GM12872 (cell line): ENCODE measurements at regions not wholly inside any gene's neighbourhood (a gene's known extent, or its start where the extent isn't known, plus 50 kb on each side); places are given as distances from the start of the nearest gene placed in this dataset.

Experiments
- TF ChIP-seq, protein P1 (sequence below): IDR thresholded peaks from 3 replicates; pipeline ENCODE4 v1.5.1; 2011; ENCODE audit warnings: low read depth, mild to moderate bottlenecking, low read length, moderate library complexity; ENCODE audit not compliant: insufficient read depth

DNA sequence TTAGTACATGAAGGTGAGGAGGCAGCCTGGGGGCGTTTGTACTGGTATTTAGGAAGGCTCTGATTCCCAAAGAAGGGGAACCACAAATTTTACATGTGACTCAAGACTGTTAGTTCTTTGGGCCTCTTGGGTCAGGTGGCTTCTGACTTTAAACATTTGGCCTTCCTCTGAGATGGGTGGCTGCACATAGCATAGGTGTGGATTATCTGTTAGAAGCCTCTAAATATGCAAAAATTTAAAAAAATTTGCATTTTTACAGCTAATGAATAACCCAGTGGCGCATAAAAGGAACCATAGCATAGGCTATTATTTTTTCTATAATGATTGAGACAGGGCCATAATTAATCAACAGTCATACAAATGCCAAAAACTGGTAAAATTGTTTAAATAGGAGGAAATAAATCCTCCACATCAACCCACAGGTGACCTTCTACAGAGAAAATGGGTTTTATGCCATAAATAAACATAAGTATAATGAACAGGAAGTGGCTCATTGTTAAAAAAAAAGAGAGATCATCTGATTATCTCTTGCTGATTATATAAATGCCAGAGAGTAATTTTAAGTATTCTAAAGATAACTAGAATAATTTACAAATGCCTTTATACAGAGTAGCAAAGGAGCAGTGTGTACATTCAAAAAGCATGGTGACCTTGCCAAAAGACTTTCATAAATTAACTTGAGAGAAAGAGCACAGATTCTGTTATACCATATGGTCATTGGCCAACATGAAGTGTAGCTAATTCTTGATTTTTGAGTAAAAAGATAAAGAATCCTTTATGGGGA lies 284.2 kb upstream of the ATP2B1 start:
- TF ChIP-seq, protein P1, sequence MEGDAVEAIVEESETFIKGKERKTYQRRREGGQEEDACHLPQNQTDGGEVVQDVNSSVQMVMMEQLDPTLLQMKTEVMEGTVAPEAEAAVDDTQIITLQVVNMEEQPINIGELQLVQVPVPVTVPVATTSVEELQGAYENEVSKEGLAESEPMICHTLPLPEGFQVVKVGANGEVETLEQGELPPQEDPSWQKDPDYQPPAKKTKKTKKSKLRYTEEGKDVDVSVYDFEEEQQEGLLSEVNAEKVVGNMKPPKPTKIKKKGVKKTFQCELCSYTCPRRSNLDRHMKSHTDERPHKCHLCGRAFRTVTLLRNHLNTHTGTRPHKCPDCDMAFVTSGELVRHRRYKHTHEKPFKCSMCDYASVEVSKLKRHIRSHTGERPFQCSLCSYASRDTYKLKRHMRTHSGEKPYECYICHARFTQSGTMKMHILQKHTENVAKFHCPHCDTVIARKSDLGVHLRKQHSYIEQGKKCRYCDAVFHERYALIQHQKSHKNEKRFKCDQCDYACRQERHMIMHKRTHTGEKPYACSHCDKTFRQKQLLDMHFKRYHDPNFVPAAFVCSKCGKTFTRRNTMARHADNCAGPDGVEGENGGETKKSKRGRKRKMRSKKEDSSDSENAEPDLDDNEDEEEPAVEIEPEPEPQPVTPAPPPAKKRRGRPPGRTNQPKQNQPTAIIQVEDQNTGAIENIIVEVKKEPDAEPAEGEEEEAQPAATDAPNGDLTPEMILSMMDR = no peak

DNA sequence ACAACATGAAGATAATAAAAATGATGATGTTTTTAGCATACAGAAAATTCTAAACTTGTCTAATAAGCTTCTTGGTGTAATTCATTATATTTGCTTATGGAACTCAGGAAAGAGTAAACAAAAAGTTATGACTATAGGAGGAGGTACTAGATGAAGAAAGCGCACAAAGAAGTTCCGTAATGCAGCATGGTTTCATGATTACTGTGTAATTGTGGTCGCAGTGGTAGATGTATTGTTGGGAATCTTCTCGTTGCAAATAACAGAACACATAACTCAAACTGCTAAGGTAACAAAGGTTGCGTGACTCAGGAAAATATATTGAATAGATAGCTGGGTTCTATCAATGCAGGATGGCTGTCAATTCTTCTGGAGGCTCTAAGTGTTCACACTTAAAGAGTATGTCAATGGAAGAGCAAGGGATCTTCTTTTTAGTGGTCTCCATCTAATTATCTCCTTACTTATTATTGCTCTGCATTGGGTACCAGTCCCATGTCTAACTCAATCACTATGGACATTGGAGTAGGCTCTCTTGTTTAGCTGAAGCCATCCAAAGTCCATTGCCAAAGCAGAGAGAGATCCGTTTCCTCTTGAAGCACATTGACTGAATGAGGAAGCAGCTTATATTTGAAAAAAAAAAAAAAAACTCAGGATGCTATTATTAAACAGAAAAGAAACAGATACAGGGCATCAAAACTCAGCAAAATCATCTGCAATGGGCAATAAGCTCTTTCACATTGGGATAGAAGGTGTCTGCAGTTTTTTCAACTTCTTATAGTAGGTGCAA lies 283.4 kb upstream of the ATP2B1 start:
- TF ChIP-seq, protein P1 = no peak

DNA sequence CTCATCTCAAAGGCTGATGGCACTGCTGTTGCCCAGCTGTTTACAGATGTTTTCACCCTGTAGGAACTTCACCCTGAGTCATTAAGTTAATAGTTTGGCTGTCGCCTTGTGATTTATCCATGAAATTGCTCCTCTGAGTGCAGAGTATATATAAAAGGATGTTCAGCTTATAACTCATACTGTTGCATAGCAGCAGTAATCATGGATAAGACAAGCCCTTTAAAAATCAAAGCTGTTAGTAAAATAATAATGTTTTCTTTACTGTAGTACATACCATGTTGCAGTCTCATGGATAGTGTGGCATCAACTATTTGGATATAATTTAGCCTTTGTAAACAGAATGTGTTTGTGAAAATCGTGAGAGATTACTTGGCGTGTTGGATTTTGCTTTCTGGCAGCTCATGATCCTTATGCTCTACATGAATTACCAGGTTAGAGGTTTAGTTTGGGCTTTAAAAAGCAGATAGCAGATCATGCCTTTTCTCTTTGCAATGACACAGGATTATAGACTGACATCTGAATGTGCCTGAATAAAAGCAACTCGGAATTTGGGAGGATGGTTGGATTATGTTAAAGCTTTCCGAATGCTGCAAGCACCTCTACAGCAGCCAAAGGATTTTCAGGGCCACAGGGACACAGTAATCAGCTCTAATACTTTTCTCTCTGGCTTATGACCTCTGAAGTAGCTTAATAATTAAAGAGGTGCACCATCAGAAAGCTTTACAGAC lies 279.7 kb upstream of the ATP2B1 start:
- TF ChIP-seq, protein P1 = no peak

DNA sequence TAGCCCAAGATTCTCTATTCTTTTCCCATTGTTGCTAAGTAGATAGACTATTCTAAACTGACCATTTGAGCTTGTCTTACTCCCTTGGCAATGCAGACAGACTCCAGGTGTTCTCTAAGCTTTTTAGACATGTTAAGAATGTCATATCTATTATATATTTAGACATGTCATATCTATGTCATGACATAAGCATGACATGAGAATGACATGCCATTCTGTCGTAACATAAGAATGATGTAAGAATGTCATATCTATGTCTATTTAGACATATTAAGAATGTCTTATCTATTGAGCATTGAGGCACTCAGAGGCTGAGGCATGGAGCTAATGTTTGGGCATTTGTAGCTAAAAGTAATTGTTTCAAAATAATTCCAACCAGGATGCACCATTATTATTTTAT lies 277.3 kb upstream of the ATP2B1 start:
- TF ChIP-seq, protein P1 = no peak

DNA sequence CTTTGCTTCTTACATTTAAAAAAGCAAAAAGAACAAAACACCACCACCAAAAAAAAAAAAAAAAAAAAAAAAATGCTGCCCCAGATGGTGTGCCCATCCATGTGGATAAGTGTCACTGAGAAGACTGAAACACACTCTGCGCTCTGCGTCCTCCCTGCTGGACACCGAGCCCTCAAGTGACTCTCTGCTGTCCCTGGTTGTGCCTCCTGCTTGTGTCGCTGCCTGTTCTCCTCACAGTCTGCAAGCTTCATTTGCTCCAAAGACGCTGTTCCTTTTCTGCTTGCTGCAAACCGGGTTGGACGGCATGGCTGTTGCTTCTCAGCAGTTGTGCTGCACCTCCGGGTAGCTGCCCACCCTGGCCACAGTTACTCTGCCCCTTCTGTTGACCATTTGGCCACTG lies 276.2 kb upstream of the ATP2B1 start:
- TF ChIP-seq, protein P1 = no peak

DNA sequence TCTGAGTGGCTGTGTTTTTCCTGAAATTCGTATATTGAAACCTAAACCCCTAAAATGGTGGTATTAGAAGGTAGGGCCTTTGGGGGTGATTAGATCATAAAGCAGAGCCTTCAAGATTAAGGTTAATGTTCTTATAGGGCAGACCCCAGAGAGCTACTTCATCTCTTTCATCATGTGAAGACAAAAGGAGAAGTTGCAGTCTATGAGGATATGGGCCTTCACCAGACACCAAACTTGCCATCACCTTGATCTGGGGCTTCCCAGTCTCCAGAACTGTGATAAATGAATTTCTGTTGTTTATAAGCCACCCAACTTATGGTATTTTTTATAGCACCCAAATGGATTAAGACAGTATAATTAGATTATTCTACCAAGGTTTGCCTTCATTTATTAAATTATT lies 275.0 kb upstream of the ATP2B1 start:
- TF ChIP-seq, protein P1 = no peak

DNA sequence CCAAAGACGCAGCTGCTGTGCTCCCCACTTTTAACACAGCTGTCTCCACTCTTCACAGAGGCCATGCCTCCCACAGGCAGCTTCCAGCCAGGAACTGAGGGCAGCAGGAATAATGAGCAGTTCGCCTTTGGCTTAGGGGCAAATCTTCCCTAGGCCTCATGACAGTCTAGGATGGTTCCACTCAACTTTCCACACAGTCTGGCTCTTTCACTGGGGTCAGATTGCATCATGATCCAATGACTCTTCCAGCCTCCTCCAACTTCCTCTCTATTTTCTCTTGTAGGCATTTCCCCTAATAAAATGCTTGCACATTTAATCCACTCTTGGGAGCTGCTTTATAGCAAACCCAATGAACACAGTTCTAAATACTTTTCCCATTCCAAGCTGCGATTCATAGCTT lies 271.6 kb upstream of the ATP2B1 start:
- TF ChIP-seq, protein P1 = no peak
